ENCODE measurements at regions not wholly inside any gene's neighbourhood (a gene's known extent, or its start where the extent isn't known, plus 50 kb on each side); places are given as distances from the start of the nearest gene placed in this dataset.

DNA sequence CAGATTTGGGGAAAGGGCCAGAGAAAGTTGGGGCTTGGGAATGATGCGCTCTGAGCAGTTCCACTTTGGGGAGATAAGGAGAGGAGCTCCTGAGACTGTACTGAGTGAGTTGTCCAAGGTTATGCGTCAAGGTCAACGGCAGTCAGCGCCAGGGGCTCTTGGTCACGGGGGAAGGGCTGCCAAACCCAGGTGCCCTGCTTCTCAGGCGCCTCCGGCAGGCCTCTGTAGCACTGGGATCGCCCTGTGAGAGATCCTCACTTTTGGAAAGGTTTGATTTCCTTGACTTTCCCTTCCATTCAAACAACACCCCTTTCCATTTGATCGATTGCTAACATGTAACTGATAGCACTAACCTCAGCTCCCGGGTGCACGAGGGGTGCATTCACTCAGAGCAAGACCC, 136.5 kb upstream of the SOX11 start:
- no peaks in the 10 kb centered on the region for H3K36me3 Mint-ChIP-seq (ENCODE audit: low read depth)
- ATAC-seq: no peak
- H3K27ac Mint-ChIP-seq: no peak overlapping the region
- no peaks in the 10 kb centered on the region for H3K4me1 Mint-ChIP-seq
- DNase-seq: no peak
- no peak overlapping the region for H3K4me3 Mint-ChIP-seq
- no peaks in the 10 kb centered on the region for H3K27me3 Mint-ChIP-seq
- H3K9me3 ChIP-seq (ENCODE audit: control insufficient read depth, low read length, poor library complexity, severe bottlenecking): no peaks in the 10 kb centered on the region

DNA sequence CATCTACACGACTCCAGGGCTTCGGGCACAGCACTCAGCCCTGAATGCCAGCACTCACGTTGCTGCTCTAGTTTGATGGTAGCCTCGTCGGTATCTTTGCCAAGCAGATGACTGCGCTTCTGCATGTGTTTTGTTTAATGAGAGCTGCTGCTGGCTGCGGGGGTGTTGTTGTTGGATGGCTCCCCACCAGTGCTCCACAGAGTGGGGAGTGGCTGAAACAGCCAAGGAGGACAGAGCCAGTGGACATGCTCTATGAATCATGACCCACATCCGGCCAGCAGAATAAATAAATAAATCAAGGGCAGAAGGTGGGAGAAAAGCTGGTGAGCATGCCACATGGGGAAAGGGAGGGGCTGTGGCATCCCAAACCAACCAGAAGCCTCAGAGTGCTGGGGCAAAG, 131.2 kb upstream of the SOX11 start:
- DNase-seq (no peak), ATAC-seq (no peak)
- no peaks in the 10 kb centered on the region for H3K27me3 Mint-ChIP-seq
- no peaks in the 10 kb centered on the region for H3K36me3 Mint-ChIP-seq (ENCODE audit: low read depth)
- no peaks in the 10 kb centered on the region for H3K9me3 ChIP-seq (ENCODE audit: control insufficient read depth, low read length, poor library complexity, severe bottlenecking)
- H3K27ac Mint-ChIP-seq: no peak overlapping the region
- H3K4me1 Mint-ChIP-seq: no peaks in the 10 kb centered on the region
- H3K4me3 Mint-ChIP-seq: no peak overlapping the region

- Mint-ChIP-seq H3K4me1 (no peaks in the 10 kb centered on the region), H3K27me3 (no peaks in the 10 kb centered on the region), H3K36me3 (ENCODE audit: low read depth) (no peaks in the 10 kb centered on the region), H3K4me3 (no peak overlapping the region), H3K27ac (no peak overlapping the region)
- DNase-seq (no peak), ATAC-seq (no peak)
- H3K9me3 ChIP-seq (ENCODE audit: control insufficient read depth, low read length, poor library complexity, severe bottlenecking): no peaks in the 10 kb centered on the region
Measured at GRCh38 chr2:5562426-5562825, 129.8 kb upstream of the SOX11 start.

DNA sequence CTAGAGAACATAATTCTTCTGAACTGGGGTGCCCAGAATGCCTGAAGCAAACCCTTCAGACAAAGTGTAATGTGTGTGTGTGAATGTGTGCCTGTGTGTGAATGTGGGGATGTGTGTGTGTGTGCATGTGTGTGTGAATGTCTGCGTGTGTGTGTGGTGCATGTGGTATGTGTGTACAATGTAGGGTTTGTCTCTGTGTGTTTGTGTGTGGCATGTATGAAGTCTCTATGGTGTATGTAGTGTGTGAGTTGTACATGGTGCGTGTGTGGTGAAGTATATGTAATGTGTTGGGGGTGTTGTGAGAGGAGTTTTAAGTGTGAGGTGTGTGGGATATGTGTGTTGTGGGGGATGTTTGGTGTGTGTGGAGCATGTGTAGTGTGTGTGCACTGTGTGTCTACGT, 129.3 kb upstream of the SOX11 start:
- no peaks in the 10 kb centered on the region for H3K9me3 ChIP-seq (ENCODE audit: control insufficient read depth, low read length, poor library complexity, severe bottlenecking)
- no peaks in the 10 kb centered on the region for H3K27me3 Mint-ChIP-seq
- no peak overlapping the region for H3K4me3 Mint-ChIP-seq
- H3K4me1 Mint-ChIP-seq: no peaks in the 10 kb centered on the region
- no peak overlapping the region for H3K27ac Mint-ChIP-seq
- no peaks in the 10 kb centered on the region for H3K36me3 Mint-ChIP-seq (ENCODE audit: low read depth)
- ATAC-seq: no peak
- DNase-seq: no peak

DNA sequence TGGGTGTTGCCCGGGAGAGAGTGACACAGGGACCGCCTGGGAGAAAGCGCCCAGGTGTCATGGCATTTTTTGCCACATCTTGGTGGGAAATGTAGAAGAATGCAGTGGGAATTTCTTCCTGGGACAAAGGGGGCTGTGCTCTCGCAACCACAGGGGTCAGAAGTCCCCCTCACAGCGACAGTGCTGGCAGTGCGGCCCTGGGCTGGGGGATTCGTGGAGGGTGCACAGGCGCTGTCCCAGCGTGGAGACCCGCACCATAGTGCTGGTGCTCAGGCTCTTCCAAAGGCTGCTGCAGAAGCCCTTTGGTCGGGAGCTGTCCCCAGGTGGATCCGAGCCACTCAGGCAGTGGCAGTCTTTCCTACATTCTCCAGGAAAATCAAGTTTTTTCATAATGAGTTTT, 128.8 kb upstream of the SOX11 start:
- DNase-seq: no peak
- H3K36me3 Mint-ChIP-seq (ENCODE audit: low read depth): no peaks in the 10 kb centered on the region
- H3K4me3 Mint-ChIP-seq: no peak overlapping the region
- no peaks in the 10 kb centered on the region for H3K9me3 ChIP-seq (ENCODE audit: control insufficient read depth, low read length, poor library complexity, severe bottlenecking)
- H3K4me1 Mint-ChIP-seq: no peaks in the 10 kb centered on the region
- no peaks in the 10 kb centered on the region for H3K27me3 Mint-ChIP-seq
- H3K27ac Mint-ChIP-seq: no peak overlapping the region
- no peak for ATAC-seq

- Mint-ChIP-seq H3K4me1 (no peaks in the 10 kb centered on the region), H3K27ac (no peak overlapping the region), H3K27me3 (no peaks in the 10 kb centered on the region), H3K4me3 (no peak overlapping the region), H3K36me3 (ENCODE audit: low read depth) (no peaks in the 10 kb centered on the region)
- DNase-seq (no peak), ATAC-seq (no peak)
- H3K9me3 ChIP-seq (ENCODE audit: control insufficient read depth, low read length, poor library complexity, severe bottlenecking): no peaks in the 10 kb centered on the region
Measured at GRCh38 chr2:5569256-5569655, 122.9 kb upstream of the SOX11 start.

GRCh38 chr2:5576015-5576414, 116.2 kb upstream of the SOX11 start:
- Mint-ChIP-seq H3K4me1 (no peaks in the 10 kb centered on the region), H3K36me3 (ENCODE audit: low read depth) (no peaks in the 10 kb centered on the region), H3K4me3 (no peak overlapping the region), H3K27ac (no peak overlapping the region), H3K27me3 (no peaks in the 10 kb centered on the region)
- DNase-seq: no peak
- H3K9me3 ChIP-seq (ENCODE audit: control insufficient read depth, low read length, poor library complexity, severe bottlenecking): no peaks in the 10 kb centered on the region
- ATAC-seq: no peak

DNA sequence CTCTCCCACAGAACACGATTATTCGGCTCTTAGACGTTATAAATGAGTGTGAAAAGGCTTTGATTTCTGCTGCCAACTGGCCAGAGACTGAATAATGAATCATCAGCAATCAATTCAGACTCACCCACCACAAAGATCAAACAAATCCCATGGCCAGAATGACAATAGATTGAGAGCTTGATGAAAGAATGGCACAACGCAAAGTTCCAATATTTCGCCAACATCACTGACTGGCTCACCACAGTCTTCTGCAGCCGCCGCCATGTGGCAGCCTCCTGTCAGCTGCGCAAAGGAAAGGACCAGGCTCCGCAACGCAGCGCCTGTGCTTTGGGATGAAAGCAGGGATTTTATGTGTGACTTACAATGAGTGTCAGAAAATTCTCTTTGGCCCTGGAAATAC, 104.4 kb upstream of the SOX11 start:
- no peak for ATAC-seq
- no peaks in the 10 kb centered on the region for H3K36me3 Mint-ChIP-seq (ENCODE audit: low read depth)
- H3K4me3 Mint-ChIP-seq: no peak overlapping the region
- no peak overlapping the region for H3K27ac Mint-ChIP-seq
- no peaks in the 10 kb centered on the region for H3K9me3 ChIP-seq (ENCODE audit: control insufficient read depth, low read length, poor library complexity, severe bottlenecking)
- DNase-seq: no peak
- H3K4me1 Mint-ChIP-seq: no peaks in the 10 kb centered on the region
- no peaks in the 10 kb centered on the region for H3K27me3 Mint-ChIP-seq

DNA sequence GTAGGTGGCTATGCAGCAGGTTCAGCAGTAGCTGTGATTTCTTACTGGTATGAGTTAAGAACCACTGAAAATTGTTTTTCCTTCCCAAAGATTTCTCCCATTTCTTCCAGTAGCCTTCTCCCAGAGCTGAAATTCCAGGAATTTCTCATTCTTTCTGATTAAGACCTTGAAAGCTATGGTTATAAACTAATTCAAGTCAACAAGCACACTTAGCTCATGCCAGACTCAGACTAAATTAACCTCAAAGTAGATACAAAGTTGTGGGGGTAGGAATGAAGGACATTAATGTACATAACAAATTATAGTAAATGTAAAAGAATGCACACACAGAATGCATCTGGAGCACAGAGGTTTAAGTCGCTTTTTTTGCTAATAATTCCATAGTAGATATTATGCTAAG, 103.6 kb upstream of the SOX11 start:
- no peak for DNase-seq
- ATAC-seq: no peak
- H3K9me3 ChIP-seq (ENCODE audit: control insufficient read depth, low read length, poor library complexity, severe bottlenecking): no peaks in the 10 kb centered on the region
- Mint-ChIP-seq H3K27me3 (no peaks in the 10 kb centered on the region), H3K27ac (no peak overlapping the region), H3K36me3 (ENCODE audit: low read depth) (no peaks in the 10 kb centered on the region), H3K4me1 (no peaks in the 10 kb centered on the region), H3K4me3 (no peak overlapping the region)

DNA sequence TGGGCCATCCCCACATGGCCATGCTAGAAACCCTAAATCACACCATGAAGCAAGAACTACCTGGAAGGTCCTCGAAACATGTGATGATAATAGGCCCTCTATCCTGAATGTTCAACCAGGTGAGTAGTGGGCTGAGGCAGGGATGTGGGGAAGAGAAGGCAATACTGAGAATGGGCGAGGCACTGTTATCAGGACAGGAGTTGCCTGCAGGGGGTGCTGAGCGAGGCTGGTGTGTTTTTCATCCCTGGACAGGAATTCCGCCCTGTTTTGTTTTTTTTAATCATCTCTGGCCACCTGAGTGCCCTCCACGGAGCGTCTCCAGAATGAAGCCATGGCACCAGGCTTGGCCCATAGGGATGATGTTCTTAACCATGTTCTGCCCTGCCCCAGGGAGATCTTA, 103.0 kb upstream of the SOX11 start:
- H3K4me3 Mint-ChIP-seq: no peak overlapping the region
- H3K27ac Mint-ChIP-seq: no peak overlapping the region
- H3K27me3 Mint-ChIP-seq: no peaks in the 10 kb centered on the region
- ATAC-seq (no peak), DNase-seq (no peak)
- no peaks in the 10 kb centered on the region for H3K36me3 Mint-ChIP-seq (ENCODE audit: low read depth)
- H3K9me3 ChIP-seq (ENCODE audit: control insufficient read depth, low read length, poor library complexity, severe bottlenecking): no peaks in the 10 kb centered on the region
- no peaks in the 10 kb centered on the region for H3K4me1 Mint-ChIP-seq

DNA sequence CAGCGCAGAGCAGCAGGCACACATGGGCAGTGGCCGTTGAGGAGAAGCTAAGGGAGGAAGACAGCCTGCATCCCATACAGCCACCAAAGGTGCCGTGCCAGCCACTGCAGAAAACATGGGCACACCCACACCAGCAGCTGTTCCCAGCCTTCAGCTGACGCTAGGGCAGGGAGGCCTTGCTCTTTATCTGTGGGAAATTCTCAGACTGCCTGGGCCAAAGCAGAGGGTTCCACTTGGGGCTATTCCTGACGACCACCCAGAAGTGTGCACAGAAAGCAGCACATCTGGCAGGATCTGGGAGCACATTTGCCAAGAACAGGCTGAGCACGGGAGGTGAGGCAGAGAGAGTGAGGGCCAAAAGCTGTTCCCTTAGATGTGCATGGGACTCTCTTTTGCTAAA, 101.3 kb upstream of the SOX11 start:
- Mint-ChIP-seq H3K4me3 (no peak overlapping the region), H3K4me1 (no peaks in the 10 kb centered on the region), H3K27ac (no peak overlapping the region), H3K36me3 (ENCODE audit: low read depth) (no peaks in the 10 kb centered on the region), H3K27me3 (no peaks in the 10 kb centered on the region)
- ATAC-seq (no peak), DNase-seq (no peak)
- H3K9me3 ChIP-seq (ENCODE audit: control insufficient read depth, low read length, poor library complexity, severe bottlenecking): no peaks in the 10 kb centered on the region

DNA sequence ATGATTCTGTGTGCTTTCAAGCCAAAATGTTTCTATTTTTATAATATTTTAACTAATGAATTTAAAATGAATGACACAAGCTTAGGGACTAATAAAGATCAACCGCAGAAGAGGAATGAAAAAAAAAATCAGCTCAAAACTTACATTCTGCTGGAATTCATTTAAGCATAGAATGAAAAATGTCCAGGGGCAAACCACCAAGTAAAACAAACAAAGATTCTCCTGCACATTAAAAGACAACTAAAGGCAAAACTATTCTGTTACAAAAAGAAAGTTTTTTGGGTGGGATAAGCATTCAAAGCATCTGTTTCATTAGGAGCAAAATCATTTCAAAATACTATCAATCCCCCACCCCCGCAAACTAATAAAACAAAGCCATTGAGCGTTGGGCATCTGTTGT, 99.3 kb upstream of the SOX11 start:
- no peaks in the 10 kb centered on the region for H3K4me1 Mint-ChIP-seq
- ATAC-seq: no peak

DNA sequence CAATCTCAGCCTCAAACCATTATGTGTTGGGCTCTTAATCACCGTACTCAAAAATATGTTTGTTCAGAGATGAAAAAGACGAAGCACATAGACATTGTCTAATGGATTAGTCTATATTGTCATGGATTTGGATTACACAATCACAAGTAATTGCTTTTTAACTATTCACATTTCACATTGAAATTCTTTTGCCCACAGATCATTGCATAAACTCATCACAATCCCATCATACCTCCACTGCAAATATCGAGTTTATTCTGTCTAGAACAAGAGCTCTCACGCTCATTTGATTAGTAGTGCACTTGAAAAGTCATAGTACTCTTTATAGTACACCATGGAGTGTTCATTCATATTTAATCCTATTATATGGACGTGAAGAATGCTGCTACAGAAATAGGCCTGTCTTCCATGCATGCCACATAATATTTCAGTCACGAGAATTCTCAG, 97.9 kb upstream of the SOX11 start:
- H3K9me3 ChIP-seq (ENCODE audit: control insufficient read depth, low read length, poor library complexity, severe bottlenecking): no peaks in the 10 kb centered on the region
- H3K27me3 Mint-ChIP-seq: no peaks in the 10 kb centered on the region
- H3K4me3 Mint-ChIP-seq: no peak overlapping the region
- H3K4me1 Mint-ChIP-seq: no peaks in the 10 kb centered on the region
- no peaks in the 10 kb centered on the region for H3K36me3 Mint-ChIP-seq (ENCODE audit: low read depth)
- ATAC-seq: no peak
- no peak overlapping the region for H3K27ac Mint-ChIP-seq
- DNase-seq: no peak

More for the DNA sequence above, 99.3 kb upstream of the SOX11 start:
- no peaks in the 10 kb centered on the region for H3K9me3 ChIP-seq (ENCODE audit: control insufficient read depth, low read length, poor library complexity, severe bottlenecking)
- Mint-ChIP-seq H3K4me3 (no peak overlapping the region), H3K27ac (no peak overlapping the region), H3K36me3 (ENCODE audit: low read depth) (no peaks in the 10 kb centered on the region), H3K27me3 (no peaks in the 10 kb centered on the region)
- DNase-seq: no peak

DNA sequence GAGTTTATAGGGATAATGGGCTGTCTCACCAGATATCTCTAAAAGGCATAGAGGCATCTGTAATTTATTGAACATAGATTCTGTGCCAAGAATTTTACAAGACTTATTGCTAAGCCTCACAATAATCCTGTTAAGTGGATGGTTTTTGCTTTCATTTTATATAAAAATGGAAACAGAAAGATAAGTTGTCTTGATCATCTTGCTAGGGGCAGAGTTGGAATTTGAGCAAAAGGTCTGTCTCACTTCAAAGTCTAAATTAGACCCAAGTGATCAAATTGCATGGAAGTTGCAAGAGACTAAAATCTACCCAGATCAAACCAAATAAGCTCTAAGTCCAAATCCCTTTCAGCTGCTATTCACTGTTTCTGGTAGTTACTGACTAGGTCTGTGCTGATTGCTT, 95.3 kb upstream of the SOX11 start:
- DNase-seq (no peak), ATAC-seq (no peak)
- no peaks in the 10 kb centered on the region for H3K9me3 ChIP-seq (ENCODE audit: control insufficient read depth, low read length, poor library complexity, severe bottlenecking)
- H3K27me3 Mint-ChIP-seq: no peaks in the 10 kb centered on the region
- no peaks in the 10 kb centered on the region for H3K4me1 Mint-ChIP-seq
- no peaks in the 10 kb centered on the region for H3K36me3 Mint-ChIP-seq (ENCODE audit: low read depth)
- H3K4me3 Mint-ChIP-seq: no peak overlapping the region
- H3K27ac Mint-ChIP-seq: no peak overlapping the region

DNA sequence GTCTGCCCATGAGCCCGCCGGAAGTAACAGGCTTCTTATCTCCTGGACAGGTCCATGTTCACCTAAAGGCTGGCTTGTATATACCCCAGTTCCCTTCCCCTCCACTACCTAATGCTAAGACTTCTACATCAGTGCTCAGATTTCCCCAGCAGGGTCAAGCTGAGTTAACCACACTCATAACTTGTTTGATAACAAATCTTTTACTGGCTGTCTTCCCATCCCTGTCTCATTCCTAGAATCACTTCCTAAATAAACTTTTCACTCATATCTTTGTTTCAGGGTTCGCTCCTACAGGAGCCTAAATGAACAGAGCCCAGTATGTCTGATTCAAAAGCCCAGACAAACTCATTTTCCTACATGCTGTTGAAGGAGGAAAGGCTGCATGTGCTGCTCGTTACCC, 94.0 kb upstream of the SOX11 start:
- H3K4me1 Mint-ChIP-seq: no peaks in the 10 kb centered on the region
- no peaks in the 10 kb centered on the region for H3K9me3 ChIP-seq (ENCODE audit: control insufficient read depth, low read length, poor library complexity, severe bottlenecking)
- DNase-seq (no peak), ATAC-seq (no peak)
- H3K27ac Mint-ChIP-seq: no peak overlapping the region
- no peaks in the 10 kb centered on the region for H3K27me3 Mint-ChIP-seq
- H3K4me3 Mint-ChIP-seq: no peak overlapping the region
- no peaks in the 10 kb centered on the region for H3K36me3 Mint-ChIP-seq (ENCODE audit: low read depth)

All from T-helper 17 cell (primary cell).